ENCODE measurements at regions not wholly inside any gene's neighbourhood (a gene's known extent, or its start where the extent isn't known, plus 50 kb on each side); places are given as distances from the start of the nearest gene placed in this dataset.
A peak's percentile ranks its signal among the peaks of the same experiment; 100 is the strongest.

GRCh38 chr2:7992612-7993602 lies 688.9 kb upstream of the ID2 start:
- Histone ChIP-seq H3K4me3 (ENCODE audit: low read depth in 1 of 2, low read length in 2 of 2) (no peak overlapping the region), H3K4me1 (ENCODE audit: control insufficient read depth in 1 of 2, insufficient read depth in 2 of 2, low read length in 2 of 2) (no peaks in the 10 kb centered on the region), H3K27me3 (ENCODE audit: low read depth, low read length) (no peaks in the 10 kb centered on the region), H3K27ac (ENCODE audit: low read length) (no peak overlapping the region), H3K9me3 (ENCODE audit: control insufficient read depth in 1 of 2, low read length in 2 of 2) (no peaks in the 10 kb centered on the region), H3K36me3 (ENCODE audit: control insufficient read depth in 1 of 2, insufficient read depth in 2 of 2, low read length in 2 of 2) (no peaks in the 10 kb centered on the region)

GRCh38 chr2:7994397-7994951 lies 687.4 kb upstream of the ID2 start:
- H3K4me1 ChIP-seq (ENCODE audit: control insufficient read depth in 1 of 2, insufficient read depth in 2 of 2, low read length in 2 of 2): no peaks in the 10 kb centered on the region
- no peak overlapping the region for H3K4me3 ChIP-seq (ENCODE audit: low read depth in 1 of 2, low read length in 2 of 2)
- H3K9me3 ChIP-seq (ENCODE audit: control insufficient read depth in 1 of 2, low read length in 2 of 2): no peaks in the 10 kb centered on the region
- H3K27ac ChIP-seq (ENCODE audit: low read length): no peak overlapping the region
- no peaks in the 10 kb centered on the region for H3K27me3 ChIP-seq (ENCODE audit: low read depth, low read length)
- H3K36me3 ChIP-seq (ENCODE audit: control insufficient read depth in 1 of 2, insufficient read depth in 2 of 2, low read length in 2 of 2): no peaks in the 10 kb centered on the region

GRCh38 chr2:7997279-7997678 lies 684.6 kb upstream of the ID2 start:
- Histone ChIP-seq H3K9me3 (ENCODE audit: control insufficient read depth in 1 of 2, low read length in 2 of 2) (no peaks in the 10 kb centered on the region), H3K4me3 (ENCODE audit: low read depth in 1 of 2, low read length in 2 of 2) (no peak overlapping the region), H3K27me3 (ENCODE audit: low read depth, low read length) (no peaks in the 10 kb centered on the region), H3K27ac (ENCODE audit: low read length) (no peak overlapping the region), H3K36me3 (ENCODE audit: control insufficient read depth in 1 of 2, insufficient read depth in 2 of 2, low read length in 2 of 2) (no peaks in the 10 kb centered on the region), H3K4me1 (ENCODE audit: control insufficient read depth in 1 of 2, insufficient read depth in 2 of 2, low read length in 2 of 2) (no peaks in the 10 kb centered on the region)

DNA sequence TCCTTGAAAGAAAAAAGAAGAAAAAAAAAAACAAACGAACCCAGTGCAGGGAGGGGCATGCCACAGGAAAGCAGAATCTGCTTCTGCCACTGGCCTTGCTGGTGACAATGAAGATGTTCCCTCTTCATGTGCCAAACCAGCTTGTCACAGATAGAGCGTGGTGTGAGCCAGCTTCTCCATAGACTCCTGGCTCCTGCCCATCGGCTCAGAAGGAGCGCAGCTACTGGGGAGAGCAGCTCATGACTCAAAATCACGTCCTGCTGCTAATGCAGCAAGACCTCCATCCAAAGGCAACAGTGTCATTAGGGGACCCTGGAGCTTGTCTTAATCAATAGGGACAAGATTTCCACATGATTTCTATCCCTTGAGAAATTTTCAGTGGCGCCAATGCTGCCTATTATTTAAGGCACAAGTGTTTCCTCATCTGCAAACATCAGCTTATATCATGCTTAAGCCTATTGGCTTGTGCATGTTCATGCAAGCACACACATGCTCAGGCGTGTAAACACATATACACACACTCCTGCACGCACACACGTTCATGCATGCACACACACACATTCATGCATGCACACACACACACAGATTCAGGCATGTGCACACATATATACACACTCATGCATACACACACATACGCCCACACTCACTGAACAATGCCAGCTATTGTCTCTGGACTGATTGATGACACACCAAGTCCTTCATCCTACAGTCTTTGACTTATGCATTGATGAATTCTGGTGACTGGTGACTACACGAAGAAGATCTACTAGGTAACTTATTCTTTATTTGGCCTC lies 682.0 kb upstream of the ID2 start:
- no peak overlapping the region for H3K4me3 ChIP-seq (ENCODE audit: low read depth in 1 of 2, low read length in 2 of 2)
- H3K4me1 ChIP-seq (ENCODE audit: control insufficient read depth in 1 of 2, insufficient read depth in 2 of 2, low read length in 2 of 2): no peaks in the 10 kb centered on the region
- no peaks in the 10 kb centered on the region for H3K27me3 ChIP-seq (ENCODE audit: low read depth, low read length)
- no peaks in the 10 kb centered on the region for H3K9me3 ChIP-seq (ENCODE audit: control insufficient read depth in 1 of 2, low read length in 2 of 2)
- H3K27ac ChIP-seq (ENCODE audit: low read length): no peak overlapping the region
- H3K36me3 ChIP-seq (ENCODE audit: control insufficient read depth in 1 of 2, insufficient read depth in 2 of 2, low read length in 2 of 2): peaks cover 0 to 4% of the 10 kb centered on the region in 2 donors

DNA sequence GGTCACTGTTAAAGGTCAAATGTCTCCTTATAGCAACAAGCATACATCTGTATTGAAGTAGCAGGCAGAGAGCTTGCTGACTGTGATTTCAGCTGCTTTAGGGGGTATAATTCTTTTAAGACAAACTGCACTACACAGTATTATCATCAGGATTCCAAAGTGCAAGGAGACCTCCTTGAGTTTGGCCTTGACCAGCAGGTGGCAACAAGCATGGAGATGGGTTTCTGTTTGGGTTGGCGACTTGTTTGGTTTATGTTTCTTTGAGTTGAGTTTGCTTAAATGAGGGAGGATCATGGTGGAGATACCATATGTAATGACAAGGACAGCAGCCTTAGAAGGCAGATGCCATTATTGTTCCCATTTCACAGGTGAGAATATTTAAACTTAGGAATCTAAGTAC lies 681.0 kb upstream of the ID2 start:
- H3K4me1 ChIP-seq (ENCODE audit: control insufficient read depth in 1 of 2, insufficient read depth in 2 of 2, low read length in 2 of 2): no peaks in the 10 kb centered on the region
- H3K4me3 ChIP-seq (ENCODE audit: low read depth in 1 of 2, low read length in 2 of 2): no peak overlapping the region
- peaks cover 0 to 4% of the 10 kb centered on the region in 2 donors for H3K36me3 ChIP-seq (ENCODE audit: control insufficient read depth in 1 of 2, insufficient read depth in 2 of 2, low read length in 2 of 2)
- no peak overlapping the region for H3K27ac ChIP-seq (ENCODE audit: low read length)
- H3K27me3 ChIP-seq (ENCODE audit: low read depth, low read length): no peaks in the 10 kb centered on the region
- H3K9me3 ChIP-seq (ENCODE audit: control insufficient read depth in 1 of 2, low read length in 2 of 2): no peaks in the 10 kb centered on the region

GRCh38 chr2:8002765-8003393 lies 679.0 kb upstream of the ID2 start:
- H3K4me3 ChIP-seq (ENCODE audit: low read depth in 1 of 2, low read length in 2 of 2): no peak overlapping the region
- H3K27ac ChIP-seq (ENCODE audit: low read length): no peak overlapping the region
- no peaks in the 10 kb centered on the region for H3K9me3 ChIP-seq (ENCODE audit: control insufficient read depth in 1 of 2, low read length in 2 of 2)
- no peaks in the 10 kb centered on the region for H3K27me3 ChIP-seq (ENCODE audit: low read depth, low read length)
- H3K4me1 ChIP-seq (ENCODE audit: control insufficient read depth in 1 of 2, insufficient read depth in 2 of 2, low read length in 2 of 2): no peaks in the 10 kb centered on the region
- peaks cover 0 to 4% of the 10 kb centered on the region in 2 donors for H3K36me3 ChIP-seq (ENCODE audit: control insufficient read depth in 1 of 2, insufficient read depth in 2 of 2, low read length in 2 of 2)

DNA sequence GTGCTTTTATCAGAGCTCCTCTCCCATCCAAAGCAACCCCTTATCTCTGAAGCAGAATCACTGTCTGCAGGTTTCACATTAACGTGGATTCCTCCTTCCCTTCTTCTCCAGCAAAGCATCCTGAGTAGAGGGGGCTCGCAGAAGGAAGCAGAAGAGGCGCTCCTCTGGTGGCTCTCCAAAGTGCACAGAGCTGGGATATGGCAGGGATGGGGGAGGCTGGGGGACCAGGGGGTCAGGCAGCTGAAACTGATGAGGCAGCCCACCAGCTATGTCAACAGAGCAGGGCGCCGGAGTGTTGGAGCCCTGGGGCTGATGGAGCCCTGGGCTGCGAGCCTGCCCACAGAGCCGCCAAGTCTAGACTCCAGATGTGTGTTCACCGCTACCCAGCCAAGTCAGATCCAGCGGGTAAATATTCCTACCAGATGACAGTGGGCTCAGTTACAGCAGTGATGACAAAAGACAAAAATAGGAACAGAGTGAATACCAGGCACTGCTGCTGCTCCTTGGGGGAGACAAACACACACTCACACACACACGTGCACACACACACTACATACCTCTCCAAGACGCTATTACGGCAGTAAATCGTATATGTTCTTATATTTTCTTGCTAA lies 678.3 kb upstream of the ID2 start:
- Histone ChIP-seq H3K4me1 (ENCODE audit: control insufficient read depth in 1 of 2, insufficient read depth in 2 of 2, low read length in 2 of 2) (no peaks in the 10 kb centered on the region), H3K27ac (ENCODE audit: low read length) (peak overlapping the region; percentile 52), H3K9me3 (ENCODE audit: control insufficient read depth in 1 of 2, low read length in 2 of 2) (no peaks in the 10 kb centered on the region), H3K36me3 (ENCODE audit: control insufficient read depth in 1 of 2, insufficient read depth in 2 of 2, low read length in 2 of 2) (peaks cover 0 to 4% of the 10 kb centered on the region in 2 donors), H3K4me3 (ENCODE audit: low read depth in 1 of 2, low read length in 2 of 2) (peak overlapping the region in 1 of 2 donors; percentile 8), H3K27me3 (ENCODE audit: low read depth, low read length) (no peaks in the 10 kb centered on the region)

DNA sequence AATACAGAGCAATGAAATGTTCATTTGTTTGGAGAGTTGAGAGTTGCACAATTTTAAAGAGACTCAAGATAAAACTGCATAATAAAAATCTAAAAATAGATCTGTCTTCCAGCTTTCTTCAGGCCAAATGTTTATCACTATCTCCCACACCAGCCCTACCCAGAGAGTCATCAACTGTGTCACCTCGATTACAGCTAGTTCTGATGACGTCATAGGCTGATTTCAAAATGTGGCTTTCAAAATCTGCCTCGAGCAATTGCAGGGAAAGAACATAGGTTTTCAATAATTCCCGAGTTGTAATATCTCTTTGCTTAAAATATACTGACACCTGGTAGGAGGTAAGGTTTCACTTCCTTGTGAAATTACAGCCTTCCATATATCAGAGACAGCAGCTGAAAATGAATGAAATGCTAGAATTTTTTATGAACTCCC lies 677.6 kb upstream of the ID2 start:
- H3K27ac ChIP-seq (ENCODE audit: low read length): no peak overlapping the region
- H3K27me3 ChIP-seq (ENCODE audit: low read depth, low read length): no peaks in the 10 kb centered on the region
- no peaks in the 10 kb centered on the region for H3K4me1 ChIP-seq (ENCODE audit: control insufficient read depth in 1 of 2, insufficient read depth in 2 of 2, low read length in 2 of 2)
- peaks cover 0 to 4% of the 10 kb centered on the region in 2 donors for H3K36me3 ChIP-seq (ENCODE audit: control insufficient read depth in 1 of 2, insufficient read depth in 2 of 2, low read length in 2 of 2)
- H3K9me3 ChIP-seq (ENCODE audit: control insufficient read depth in 1 of 2, low read length in 2 of 2): no peaks in the 10 kb centered on the region
- H3K4me3 ChIP-seq (ENCODE audit: low read depth in 1 of 2, low read length in 2 of 2): peak overlapping the region in 1 of 2 donors; percentile 8

DNA sequence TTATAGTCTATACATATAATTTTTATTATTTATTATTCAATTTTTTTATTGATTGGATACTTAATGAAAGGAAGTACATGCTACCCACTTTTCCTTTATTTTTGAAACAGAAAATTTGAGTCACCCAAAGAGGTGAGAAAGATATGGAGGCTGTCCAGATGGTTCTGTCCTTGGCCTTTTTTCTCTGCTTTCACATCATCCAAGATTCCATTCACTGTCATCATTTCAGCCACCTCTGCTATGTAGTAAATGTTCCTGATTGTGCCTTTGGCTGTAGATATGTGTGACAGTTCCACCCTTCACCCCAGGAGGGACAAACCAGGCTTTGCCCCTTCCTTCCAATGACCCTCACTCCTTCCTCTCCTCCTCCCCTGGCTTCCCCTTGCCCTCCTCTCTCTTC lies 675.7 kb upstream of the ID2 start:
- H3K4me1 ChIP-seq (ENCODE audit: control insufficient read depth in 1 of 2, insufficient read depth in 2 of 2, low read length in 2 of 2): no peaks in the 10 kb centered on the region
- peaks cover 0 to 4% of the 10 kb centered on the region in 2 donors for H3K36me3 ChIP-seq (ENCODE audit: control insufficient read depth in 1 of 2, insufficient read depth in 2 of 2, low read length in 2 of 2)
- H3K27ac ChIP-seq (ENCODE audit: low read length): no peak overlapping the region
- H3K4me3 ChIP-seq (ENCODE audit: low read depth in 1 of 2, low read length in 2 of 2): no peak overlapping the region
- no peaks in the 10 kb centered on the region for H3K27me3 ChIP-seq (ENCODE audit: low read depth, low read length)
- H3K9me3 ChIP-seq (ENCODE audit: control insufficient read depth in 1 of 2, low read length in 2 of 2): no peaks in the 10 kb centered on the region

DNA sequence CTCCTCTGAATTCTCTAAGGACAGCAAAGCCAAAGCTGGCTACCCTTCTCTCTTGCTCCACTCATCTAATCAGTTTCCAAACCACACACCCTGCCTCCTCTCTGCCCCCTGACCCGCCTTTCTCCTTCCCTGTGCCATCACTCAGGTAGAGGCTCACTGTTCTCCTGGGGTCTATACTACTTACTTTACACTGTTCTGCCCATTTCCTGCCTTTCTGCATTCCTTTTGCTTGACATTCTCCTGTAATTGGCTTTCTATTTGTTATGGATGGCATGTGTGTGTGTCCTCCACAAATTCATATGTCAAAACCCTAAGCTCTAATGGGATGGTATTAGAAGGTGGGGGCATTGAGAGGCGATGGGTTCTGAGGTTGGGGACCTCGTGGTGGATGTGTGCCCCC lies 675.2 kb upstream of the ID2 start:
- no peaks in the 10 kb centered on the region for H3K9me3 ChIP-seq (ENCODE audit: control insufficient read depth in 1 of 2, low read length in 2 of 2)
- no peaks in the 10 kb centered on the region for H3K4me1 ChIP-seq (ENCODE audit: control insufficient read depth in 1 of 2, insufficient read depth in 2 of 2, low read length in 2 of 2)
- H3K27me3 ChIP-seq (ENCODE audit: low read depth, low read length): no peaks in the 10 kb centered on the region
- no peak overlapping the region for H3K27ac ChIP-seq (ENCODE audit: low read length)
- peaks cover 0 to 4% of the 10 kb centered on the region in 2 donors for H3K36me3 ChIP-seq (ENCODE audit: control insufficient read depth in 1 of 2, insufficient read depth in 2 of 2, low read length in 2 of 2)
- no peak overlapping the region for H3K4me3 ChIP-seq (ENCODE audit: low read depth in 1 of 2, low read length in 2 of 2)

Data from muscle layer of duodenum (tissue), 2 donors.